ENCODE measurements at regions not wholly inside any gene's neighbourhood (a gene's known extent, or its start where the extent isn't known, plus 50 kb on each side); places are given as distances from the start of the nearest gene placed in this dataset.

DNA sequence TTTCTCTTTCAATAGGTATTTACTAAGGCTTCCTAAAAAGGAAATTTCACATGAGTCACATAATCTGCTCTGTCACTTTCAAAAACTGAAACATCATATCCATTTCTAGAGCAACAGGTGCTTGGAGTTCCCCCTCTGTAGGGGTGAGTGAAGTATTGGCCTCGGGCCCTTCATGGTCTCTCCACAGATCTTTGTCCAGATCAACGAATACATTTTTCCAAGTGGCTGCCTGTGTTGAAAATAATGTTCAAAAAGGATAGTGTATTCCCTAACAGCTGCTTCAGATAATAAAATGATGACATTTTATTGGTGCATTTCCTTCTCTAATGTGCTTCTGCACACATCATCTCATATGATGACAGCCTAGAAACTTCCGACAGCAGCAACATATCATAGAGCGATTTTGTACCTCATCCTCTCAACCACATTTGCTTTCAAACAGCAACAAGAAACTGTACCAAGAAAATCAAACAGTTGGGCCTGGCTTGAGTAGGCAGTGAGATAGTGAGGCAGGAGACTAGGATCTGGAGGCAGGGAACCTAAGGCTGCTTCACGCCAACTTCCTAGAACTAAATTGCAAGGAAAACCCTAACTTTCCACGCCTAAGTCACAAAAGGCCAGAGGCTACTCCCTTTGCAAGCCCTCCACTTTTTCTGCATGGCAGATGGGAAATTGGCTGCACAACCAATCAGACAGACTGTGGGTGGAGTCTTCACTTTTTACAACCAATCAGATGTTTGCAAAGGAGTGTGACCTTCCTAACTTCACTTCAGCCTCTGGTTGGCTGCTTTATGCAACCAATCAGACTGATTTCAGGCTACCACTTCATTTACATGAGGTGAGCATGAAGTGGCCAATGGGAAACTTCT is 340.2 kb downstream of the LRRC3B start:
- no peaks in the 10 kb centered on the region for H3K36me3 ChIP-seq (ENCODE audit: control insufficient read depth, insufficient read depth, low read length)
- no peak overlapping the region for H3K4me3 ChIP-seq (ENCODE audit: low read depth, low read length)
- H3K27me3 ChIP-seq (ENCODE audit: control insufficient read depth, insufficient read depth, low read length): no peaks in the 10 kb centered on the region
- H3K27ac ChIP-seq (ENCODE audit: low read depth, low read length): no peak overlapping the region
- 100% methylated on average over 2 of the region's 6 CpGs for WGBS (ENCODE audit: insufficient coverage)
- DNase-seq (ENCODE audit: low read depth in 4 of 6, low spot score in 6 of 6): no peak
- no peaks in the 10 kb centered on the region for H3K4me1 ChIP-seq (ENCODE audit: control insufficient read depth, insufficient read depth, low read length)
- no peaks in the 10 kb centered on the region for H3K9me3 ChIP-seq (ENCODE audit: control insufficient read depth, insufficient read depth, low read length)

DNA sequence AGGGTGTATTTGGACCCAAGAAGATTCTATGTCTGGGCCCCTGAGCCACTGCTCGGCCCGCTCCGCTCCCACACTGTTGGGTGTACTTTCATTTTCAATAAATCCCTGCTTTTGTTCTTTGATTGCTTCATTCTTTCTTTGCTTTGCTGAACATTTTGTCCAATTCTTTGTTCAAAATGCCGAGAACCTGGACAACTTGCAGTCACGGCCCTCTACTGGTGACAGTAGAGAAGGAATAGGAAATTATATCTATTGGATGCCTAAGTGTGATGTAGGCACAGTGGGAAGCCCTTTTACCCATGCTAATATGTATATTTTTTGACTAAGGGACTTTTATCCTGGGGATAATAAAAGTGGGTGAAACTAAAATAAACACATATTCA is 340.8 kb downstream of the LRRC3B start:
- H3K27me3 ChIP-seq (ENCODE audit: control insufficient read depth, insufficient read depth, low read length): no peaks in the 10 kb centered on the region
- no peaks in the 10 kb centered on the region for H3K4me1 ChIP-seq (ENCODE audit: control insufficient read depth, insufficient read depth, low read length)
- 90% methylated on average over 3 of the region's 5 CpGs for WGBS (ENCODE audit: insufficient coverage)
- no peak overlapping the region for H3K4me3 ChIP-seq (ENCODE audit: low read depth, low read length)
- DNase-seq (ENCODE audit: low read depth in 4 of 6, low spot score in 6 of 6): no peak
- no peaks in the 10 kb centered on the region for H3K36me3 ChIP-seq (ENCODE audit: control insufficient read depth, insufficient read depth, low read length)
- no peaks in the 10 kb centered on the region for H3K9me3 ChIP-seq (ENCODE audit: control insufficient read depth, insufficient read depth, low read length)
- H3K27ac ChIP-seq (ENCODE audit: low read depth, low read length): no peak overlapping the region

DNA sequence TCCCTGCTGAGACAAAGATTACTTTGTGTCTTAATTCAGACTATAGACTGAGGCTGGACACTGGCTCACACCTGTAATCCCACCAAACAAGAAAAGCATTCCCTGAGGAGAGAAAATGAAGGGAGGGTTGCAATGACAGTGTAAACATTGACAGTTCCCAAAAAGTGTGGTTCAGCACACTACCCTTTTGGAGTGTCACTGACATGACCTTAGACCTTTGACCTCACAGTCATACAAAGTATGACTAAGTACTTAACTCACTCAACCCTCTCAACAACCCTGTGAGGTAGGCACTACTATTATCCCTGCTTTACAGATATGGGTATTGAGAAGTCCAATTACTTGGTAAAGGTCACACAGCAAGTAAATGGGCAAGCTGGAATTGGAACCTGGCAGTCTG is 341.7 kb downstream of the LRRC3B start:
- H3K4me3 ChIP-seq (ENCODE audit: low read depth, low read length): no peak overlapping the region
- no peak overlapping the region for H3K27ac ChIP-seq (ENCODE audit: low read depth, low read length)
- no peaks in the 10 kb centered on the region for H3K4me1 ChIP-seq (ENCODE audit: control insufficient read depth, insufficient read depth, low read length)
- H3K9me3 ChIP-seq (ENCODE audit: control insufficient read depth, insufficient read depth, low read length): no peaks in the 10 kb centered on the region
- H3K36me3 ChIP-seq (ENCODE audit: control insufficient read depth, insufficient read depth, low read length): no peaks in the 10 kb centered on the region
- H3K27me3 ChIP-seq (ENCODE audit: control insufficient read depth, insufficient read depth, low read length): no peaks in the 10 kb centered on the region
- no peak for DNase-seq (ENCODE audit: low read depth in 4 of 6, low spot score in 6 of 6)

DNA sequence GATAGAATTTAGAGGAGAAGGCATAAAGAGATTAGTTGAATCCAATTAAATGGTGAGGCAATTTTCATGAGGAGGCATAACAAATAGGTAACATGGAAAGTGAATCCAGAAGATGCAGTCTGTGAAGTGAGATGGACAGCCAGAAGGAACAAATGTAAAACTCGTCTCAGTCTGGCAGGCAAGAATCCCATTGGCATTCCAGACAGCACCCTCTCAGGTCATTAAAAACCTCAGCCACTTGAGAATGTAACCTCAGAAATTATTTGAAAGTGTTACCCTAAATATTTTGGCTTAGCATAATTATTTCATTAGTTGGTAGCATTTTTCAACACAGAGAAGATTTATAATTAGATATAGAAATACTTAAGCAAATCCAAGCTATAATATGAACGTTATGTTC is 342.3 kb downstream of the LRRC3B start:
- no peaks in the 10 kb centered on the region for H3K36me3 ChIP-seq (ENCODE audit: control insufficient read depth, insufficient read depth, low read length)
- no peaks in the 10 kb centered on the region for H3K27me3 ChIP-seq (ENCODE audit: control insufficient read depth, insufficient read depth, low read length)
- DNase-seq (ENCODE audit: low read depth in 4 of 6, low spot score in 6 of 6): no peak
- no peaks in the 10 kb centered on the region for H3K4me1 ChIP-seq (ENCODE audit: control insufficient read depth, insufficient read depth, low read length)
- H3K27ac ChIP-seq (ENCODE audit: low read depth, low read length): no peak overlapping the region
- H3K9me3 ChIP-seq (ENCODE audit: control insufficient read depth, insufficient read depth, low read length): no peaks in the 10 kb centered on the region
- WGBS (ENCODE audit: insufficient coverage): no CpG with 5 or more reads among the region's 2 CpGs
- H3K4me3 ChIP-seq (ENCODE audit: low read depth, low read length): no peak overlapping the region

GRCh38 chr3:26967501-26967900 is 344.9 kb downstream of the LRRC3B start:
- no peaks in the 10 kb centered on the region for H3K36me3 ChIP-seq (ENCODE audit: control insufficient read depth, insufficient read depth, low read length)
- no peak overlapping the region for H3K27ac ChIP-seq (ENCODE audit: low read depth, low read length)
- WGBS (ENCODE audit: insufficient coverage): no CpG with 5 or more reads among the region's 1 CpG
- H3K4me3 ChIP-seq (ENCODE audit: low read depth, low read length): no peak overlapping the region
- no peak for DNase-seq (ENCODE audit: low read depth in 4 of 6, low spot score in 6 of 6)
- H3K9me3 ChIP-seq (ENCODE audit: control insufficient read depth, insufficient read depth, low read length): no peaks in the 10 kb centered on the region
- no peaks in the 10 kb centered on the region for H3K4me1 ChIP-seq (ENCODE audit: control insufficient read depth, insufficient read depth, low read length)
- no peaks in the 10 kb centered on the region for H3K27me3 ChIP-seq (ENCODE audit: control insufficient read depth, insufficient read depth, low read length)

GRCh38 chr3:26984416-26985390 is 362.1 kb downstream of the LRRC3B start:
- H3K4me3 ChIP-seq (ENCODE audit: low read depth, low read length): no peak overlapping the region
- H3K27ac ChIP-seq (ENCODE audit: low read depth, low read length): no peak overlapping the region
- H3K4me1 ChIP-seq (ENCODE audit: control insufficient read depth, insufficient read depth, low read length): no peaks in the 10 kb centered on the region
- DNase-seq (ENCODE audit: low read depth in 4 of 6, low spot score in 6 of 6): peak in 1 of 6 donors; percentile 73
- H3K36me3 ChIP-seq (ENCODE audit: control insufficient read depth, insufficient read depth, low read length): no peaks in the 10 kb centered on the region
- WGBS (ENCODE audit: insufficient coverage): no CpG with 5 or more reads among the region's 4 CpGs
- H3K27me3 ChIP-seq (ENCODE audit: control insufficient read depth, insufficient read depth, low read length): no peaks in the 10 kb centered on the region
- H3K9me3 ChIP-seq (ENCODE audit: control insufficient read depth, insufficient read depth, low read length): peaks cover 1% of the 10 kb centered on the region

DNA sequence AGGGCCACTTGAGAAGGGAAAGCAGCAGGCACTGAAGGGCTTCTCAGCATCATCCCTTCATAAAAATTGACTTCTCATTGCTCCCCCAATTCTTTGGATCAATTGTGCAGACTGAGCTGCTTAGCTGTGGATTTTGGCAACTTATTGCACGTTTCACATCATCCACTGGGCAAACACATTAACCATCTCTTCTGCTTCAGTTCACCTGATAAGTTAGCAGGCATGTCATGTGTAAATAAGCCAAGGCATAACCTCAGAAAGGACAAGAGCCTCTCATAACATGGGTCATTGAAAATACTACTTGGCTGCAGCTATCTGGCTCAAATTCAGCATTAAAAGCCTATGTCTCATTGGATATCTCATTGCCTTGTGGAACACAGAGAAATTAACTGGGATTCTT is 366.5 kb downstream of the LRRC3B start:
- Histone ChIP-seq H3K4me3 (ENCODE audit: low read depth, low read length) (no peak overlapping the region), H3K27me3 (ENCODE audit: control insufficient read depth, insufficient read depth, low read length) (no peaks in the 10 kb centered on the region), H3K9me3 (ENCODE audit: control insufficient read depth, insufficient read depth, low read length) (no peaks in the 10 kb centered on the region), H3K36me3 (ENCODE audit: control insufficient read depth, insufficient read depth, low read length) (no peaks in the 10 kb centered on the region), H3K27ac (ENCODE audit: low read depth, low read length) (no peak overlapping the region), H3K4me1 (ENCODE audit: control insufficient read depth, insufficient read depth, low read length) (no peaks in the 10 kb centered on the region)
- no CpG with 5 or more reads among the region's 1 CpG for WGBS (ENCODE audit: insufficient coverage)
- DNase-seq (ENCODE audit: low read depth in 4 of 6, low spot score in 6 of 6): peak in 1 of 6 donors; percentile 28

GRCh38 chr3:26997226-26997625 is 372.0 kb downstream of the NEK10 start:
- Histone ChIP-seq H3K4me3 (ENCODE audit: low read depth, low read length) (no peak overlapping the region), H3K4me1 (ENCODE audit: control insufficient read depth, insufficient read depth, low read length) (no peaks in the 10 kb centered on the region), H3K9me3 (ENCODE audit: control insufficient read depth, insufficient read depth, low read length) (no peaks in the 10 kb centered on the region), H3K36me3 (ENCODE audit: control insufficient read depth, insufficient read depth, low read length) (no peaks in the 10 kb centered on the region), H3K27me3 (ENCODE audit: control insufficient read depth, insufficient read depth, low read length) (no peaks in the 10 kb centered on the region), H3K27ac (ENCODE audit: low read depth, low read length) (no peak overlapping the region)
- no peak for DNase-seq (ENCODE audit: low read depth in 4 of 6, low spot score in 6 of 6)
- no CpG with 5 or more reads among the region's 1 CpG for WGBS (ENCODE audit: insufficient coverage)

- Histone ChIP-seq H3K27ac (ENCODE audit: low read depth, low read length) (no peak overlapping the region), H3K27me3 (ENCODE audit: control insufficient read depth, insufficient read depth, low read length) (no peaks in the 10 kb centered on the region), H3K36me3 (ENCODE audit: control insufficient read depth, insufficient read depth, low read length) (no peaks in the 10 kb centered on the region), H3K4me1 (ENCODE audit: control insufficient read depth, insufficient read depth, low read length) (no peaks in the 10 kb centered on the region), H3K4me3 (ENCODE audit: low read depth, low read length) (no peak overlapping the region), H3K9me3 (ENCODE audit: control insufficient read depth, insufficient read depth, low read length) (no peaks in the 10 kb centered on the region)
- peak in 1 of 6 donors; percentile 5 for DNase-seq (ENCODE audit: low read depth in 4 of 6, low spot score in 6 of 6)
- no CpG with 5 or more reads among the region's 1 CpG for WGBS (ENCODE audit: insufficient coverage)
Measured at GRCh38 chr3:27010834-27011233, 358.3 kb downstream of the NEK10 start.
